GM13976 (cell line): ENCODE measurements at regions not wholly inside any gene's neighbourhood (a gene's known extent, or its start where the extent isn't known, plus 50 kb on each side); places are given as distances from the start of the nearest gene placed in this dataset.

Experiments
- DNase-seq: peaks from one replicate; pipeline ENCODE4 v3.0.0; 2012; ENCODE audit warnings: low spot score
- CTCF ChIP-seq: IDR thresholded peaks from 2 replicates; pipeline ENCODE4 v1.5.1; 2012; ENCODE audit warnings: borderline replicate concordance, mild to moderate bottlenecking; ENCODE audit not compliant: insufficient read depth; ENCODE audit errors: extremely low read depth, missing control alignments, control extremely low read depth
- in situ Hi-C: fragments of 300-500 bp; cut with MboI; formaldehyde crosslinking; loops from one replicate; pipeline ENCODE4 v1.12.0; 2022; ENCODE audit warnings: low sequenced_read_pairs, mixed read lengths, inconsistent platforms; ENCODE audit not compliant: unreplicated experiment

DNA sequence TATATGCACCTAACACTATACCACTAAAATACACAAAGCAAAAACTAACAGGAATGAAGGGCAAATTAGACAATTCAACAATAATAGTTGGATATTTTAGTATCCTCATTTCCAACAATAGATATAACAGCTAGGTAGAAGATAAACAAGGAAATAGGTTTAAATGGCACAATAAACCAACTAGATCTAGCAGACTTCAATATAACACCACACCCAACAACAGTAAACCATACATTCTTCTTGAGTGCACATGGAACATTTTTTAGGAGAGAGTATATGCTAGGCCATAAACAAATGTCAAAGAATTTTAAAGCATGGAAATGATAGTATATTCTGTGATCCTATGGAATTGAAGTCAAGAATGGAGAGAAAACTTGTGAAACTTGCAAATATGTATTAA lies 138.4 kb downstream of the NDUFA10 start:
- no peak for DNase-seq
- TF ChIP-seq CTCF = no peak
- in situ Hi-C loops = no loop called here

GRCh38 chr2:239884875-239885274 lies 140.3 kb downstream of the NDUFA10 start:
- no peak for TF ChIP-seq CTCF
- no peak for DNase-seq
- in situ Hi-C loops = no loop called here

GRCh38 chr2:239884051-239884405 lies 141.1 kb downstream of the NDUFA10 start:
- in situ Hi-C loops = no loop called here
- no peak for DNase-seq
- no peak for TF ChIP-seq CTCF

GRCh38 chr2:239883326-239884050 lies 141.7 kb downstream of the NDUFA10 start:
- in situ Hi-C loops = no loop called here
- peak; percentile 7 for DNase-seq
- TF ChIP-seq CTCF = no peak

DNA sequence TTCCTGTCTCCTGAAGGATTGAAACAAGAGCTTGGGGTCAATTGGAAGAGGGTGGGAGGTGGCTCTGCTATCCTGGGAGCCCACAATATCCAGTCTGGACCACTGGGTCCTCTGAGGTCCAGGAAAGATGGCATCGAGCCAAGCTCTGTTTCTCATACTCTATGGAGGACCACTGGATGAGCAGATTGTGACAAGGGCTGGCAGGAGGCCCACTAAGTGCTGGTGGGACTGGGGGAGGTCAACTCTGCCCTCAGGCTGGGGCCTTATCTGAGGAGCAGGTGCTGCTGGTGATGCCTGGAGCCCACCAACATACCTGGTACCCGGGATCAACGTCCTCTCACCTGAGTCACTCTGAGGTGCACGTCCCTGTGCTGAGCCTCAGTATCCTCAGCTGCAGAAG lies 142.4 kb downstream of the NDUFA10 start:
- DNase-seq = no peak
- in situ Hi-C loops = no loop called here
- no peak for TF ChIP-seq CTCF

DNA sequence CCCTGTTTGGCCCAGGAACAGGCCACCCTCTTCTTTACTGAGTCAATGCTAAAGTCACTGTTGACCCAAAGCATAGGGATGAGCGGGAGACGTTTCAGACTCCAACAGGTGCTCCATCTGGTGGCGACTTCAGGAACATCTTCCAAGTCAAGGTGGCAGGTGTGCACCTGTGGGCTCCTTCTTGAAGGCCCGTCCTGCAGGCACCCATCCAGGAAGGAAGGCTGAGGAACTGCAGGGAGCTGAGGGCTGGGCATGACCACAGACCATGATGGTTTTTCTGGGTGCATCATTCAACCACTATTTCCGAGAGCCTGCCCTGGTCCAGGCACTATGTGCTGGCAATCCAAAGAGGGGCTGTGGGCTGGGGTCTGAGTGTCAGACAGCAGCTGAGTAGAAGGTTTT lies 142.8 kb downstream of the NDUFA10 start:
- TF ChIP-seq CTCF = peak; percentile 49
- in situ Hi-C loops = no loop called here
- peak; percentile 69 for DNase-seq

DNA sequence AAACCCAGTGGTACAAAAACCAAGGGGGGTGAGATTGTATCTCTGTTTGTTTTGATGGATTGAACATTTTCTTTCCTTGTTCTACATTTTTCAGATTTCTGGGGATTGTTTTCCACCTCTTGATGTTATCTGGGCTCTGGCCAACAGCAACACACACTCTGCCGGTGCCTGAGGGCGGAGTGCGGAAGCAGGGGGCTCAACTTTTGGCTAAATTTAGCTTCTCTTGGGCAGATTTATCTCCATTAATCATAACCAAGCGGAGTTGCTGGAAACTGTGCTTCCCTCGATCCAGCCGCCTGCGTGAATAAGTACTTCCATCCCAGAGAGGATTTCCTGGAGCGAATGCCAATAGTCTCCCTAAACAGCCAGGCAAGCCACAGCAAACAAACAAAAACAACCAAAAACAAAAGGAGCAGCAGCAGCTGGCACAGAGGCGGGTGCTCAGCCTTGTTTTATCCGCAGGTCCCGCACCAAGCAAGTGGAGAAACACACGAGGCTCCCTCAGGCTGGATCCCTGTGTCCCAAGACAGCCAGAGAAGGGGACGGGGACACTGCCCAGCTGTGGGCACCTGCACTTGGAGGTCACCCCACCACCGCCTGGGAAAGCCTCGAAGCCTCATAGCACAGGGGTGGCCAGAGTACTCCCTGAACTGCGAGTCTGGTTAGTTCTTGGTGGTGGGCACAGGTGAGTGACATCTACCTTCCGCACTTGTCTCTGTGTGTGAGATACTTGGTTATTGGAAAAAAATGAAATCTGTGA lies 143.4 kb downstream of the NDUFA10 start:
- in situ Hi-C loops = no loop called here
- DNase-seq = peak; percentile 21
- no peak for TF ChIP-seq CTCF
